GM23338 (cell line): ENCODE measurements at regions not wholly inside any gene's neighbourhood (a gene's known extent, or its start where the extent isn't known, plus 50 kb on each side); places are given as distances from the start of the nearest gene placed in this dataset.

ENCODE experiments used
- CREB1 ChIP-seq: fragments of 250-450 bp; sonication (Bioruptor Pico); IDR thresholded peaks from 2 replicates; pipeline ENCODE4 v1.5.0; 2020; ENCODE audit warnings: low read depth, mild to moderate bottlenecking, moderate library complexity
- ETS1 ChIP-seq: IDR thresholded peaks from 2 replicates; pipeline ENCODE4 v1.6.1; 2016; ENCODE audit warnings: antibody characterized with exemption
- EZH2 ChIP-seq: fragments of 200-600 bp; sonication (generic); IDR thresholded peaks from one replicate; pipeline ENCODE4 v1.8.0; 2017; ENCODE audit warnings: antibody characterized with exemption, mild to moderate bottlenecking, low read depth; ENCODE audit not compliant: unreplicated experiment
- EZH2phosphoT487 ChIP-seq: fragments of 200-600 bp; sonication (generic); IDR thresholded peaks from one replicate; pipeline ENCODE4 v1.8.1; 2018; ENCODE audit warnings: antibody characterized with exemption; ENCODE audit not compliant: unreplicated experiment
- JUNB ChIP-seq: IDR thresholded peaks from one replicate; pipeline ENCODE4 v1.6.1; 2016; ENCODE audit warnings: antibody characterized with exemption; ENCODE audit not compliant: unreplicated experiment
- POLR2AphosphoS5 ChIP-seq: IDR thresholded peaks from 2 replicates; pipeline ENCODE4 v1.6.1; 2016; ENCODE audit warnings: antibody characterized with exemption, low read depth
- REST ChIP-seq: IDR thresholded peaks from one replicate; pipeline ENCODE4 v1.6.1; 2018; ENCODE audit warnings: antibody characterized with exemption; ENCODE audit not compliant: unreplicated experiment
- STAT1 ChIP-seq: IDR thresholded peaks from one replicate; pipeline ENCODE4 v1.6.1; 2016; ENCODE audit warnings: antibody characterized with exemption; ENCODE audit not compliant: unreplicated experiment
- ZNF114 ChIP-seq: fragments of 250-450 bp; sonication (Bioruptor Pico); IDR thresholded peaks from 2 replicates; pipeline ENCODE4 v1.5.0; 2020; ENCODE audit warnings: mild to moderate bottlenecking, moderate library complexity
- ZNF331 ChIP-seq: fragments of 250-450 bp; sonication (Bioruptor Pico); IDR thresholded peaks from 2 replicates; pipeline ENCODE4 v1.5.0; 2020; ENCODE audit warnings: low read depth, mild to moderate bottlenecking, moderate library complexity
- TF ChIP-seq, protein P1 (sequence below), 2 experiments: fragments of 200-600 bp in 1 of 2; sonication (generic) in 1 of 2; conservative IDR thresholded peaks; 2 replicates each; pipeline versions ENCODE4 v1.5.1 to v1.6.1; 2016 to 2017; ENCODE audit warnings: antibody characterized with exemption in 2 of 2, low read depth in 2 of 2, mild to moderate bottlenecking in 2 of 2, moderate library complexity in 1 of 2

GRCh38 chr11:91129596-91129995, 906.7 kb upstream of the CHORDC1 start:
- TF ChIP-seq, protein P1, sequence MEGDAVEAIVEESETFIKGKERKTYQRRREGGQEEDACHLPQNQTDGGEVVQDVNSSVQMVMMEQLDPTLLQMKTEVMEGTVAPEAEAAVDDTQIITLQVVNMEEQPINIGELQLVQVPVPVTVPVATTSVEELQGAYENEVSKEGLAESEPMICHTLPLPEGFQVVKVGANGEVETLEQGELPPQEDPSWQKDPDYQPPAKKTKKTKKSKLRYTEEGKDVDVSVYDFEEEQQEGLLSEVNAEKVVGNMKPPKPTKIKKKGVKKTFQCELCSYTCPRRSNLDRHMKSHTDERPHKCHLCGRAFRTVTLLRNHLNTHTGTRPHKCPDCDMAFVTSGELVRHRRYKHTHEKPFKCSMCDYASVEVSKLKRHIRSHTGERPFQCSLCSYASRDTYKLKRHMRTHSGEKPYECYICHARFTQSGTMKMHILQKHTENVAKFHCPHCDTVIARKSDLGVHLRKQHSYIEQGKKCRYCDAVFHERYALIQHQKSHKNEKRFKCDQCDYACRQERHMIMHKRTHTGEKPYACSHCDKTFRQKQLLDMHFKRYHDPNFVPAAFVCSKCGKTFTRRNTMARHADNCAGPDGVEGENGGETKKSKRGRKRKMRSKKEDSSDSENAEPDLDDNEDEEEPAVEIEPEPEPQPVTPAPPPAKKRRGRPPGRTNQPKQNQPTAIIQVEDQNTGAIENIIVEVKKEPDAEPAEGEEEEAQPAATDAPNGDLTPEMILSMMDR (conservative IDR thresholded peaks at IDR 0.05; ENCODE audit: low read depth in 2 of 2): no peak
- TF ChIP-seq POLR2AphosphoS5: no peak
- no peak for TF ChIP-seq REST
- no peak for TF ChIP-seq EZH2phosphoT487
- TF ChIP-seq EZH2: no peak
- TF ChIP-seq JUNB: no peak
- no peak for TF ChIP-seq ZNF331 (CRISPR knock-in tag)
- no peak for TF ChIP-seq CREB1 (CRISPR knock-in tag)
- no peak for TF ChIP-seq STAT1
- TF ChIP-seq ZNF114 (CRISPR knock-in tag): no peak
- no peak for TF ChIP-seq ETS1
